ENCODE measurements at regions not wholly inside any gene's neighbourhood (a gene's known extent, or its start where the extent isn't known, plus 50 kb on each side); places are given as distances from the start of the nearest gene placed in this dataset.
"Not testable (repeated sequence)": the region's sequence is repeated elsewhere in the genome, so short reads cannot be mapped to it uniquely, and the experiment has no call there.

GRCh38 chr2:3110994-3111666 lies 266.5 kb downstream of the EIPR1 start:
- no peak for TF ChIP-seq CTCF (IDR thresholded peaks at IDR 0.05; ENCODE audit: insufficient read depth, missing control alignments)
- no peak for DNase-seq (ENCODE audit: insufficient read length, low spot score)
- FAIRE-seq = no peak

DNA sequence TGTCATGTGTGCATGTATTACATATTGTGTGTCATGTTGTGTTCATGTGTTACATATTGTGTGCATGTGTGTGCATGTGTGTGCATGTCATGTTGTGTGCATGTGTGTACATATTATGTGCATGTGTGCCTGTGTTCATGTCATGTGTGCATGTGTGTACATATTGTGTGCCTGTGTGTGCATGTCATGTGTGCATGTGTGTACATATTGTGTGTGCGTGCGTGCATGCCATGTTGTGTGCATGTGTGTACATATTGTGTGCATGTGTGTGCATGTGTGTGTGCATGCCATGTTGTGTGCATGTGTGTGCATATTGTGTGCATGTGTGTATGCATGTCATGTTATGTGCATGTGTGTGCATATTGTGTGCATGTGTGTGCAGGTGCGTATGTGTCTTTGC lies 267.1 kb downstream of the EIPR1 start:
- TF ChIP-seq CTCF (IDR thresholded peaks at IDR 0.05; ENCODE audit: insufficient read depth, missing control alignments) = no peak
- DNase-seq (ENCODE audit: insufficient read length, low spot score) (no peak), FAIRE-seq (no peak)

DNA sequence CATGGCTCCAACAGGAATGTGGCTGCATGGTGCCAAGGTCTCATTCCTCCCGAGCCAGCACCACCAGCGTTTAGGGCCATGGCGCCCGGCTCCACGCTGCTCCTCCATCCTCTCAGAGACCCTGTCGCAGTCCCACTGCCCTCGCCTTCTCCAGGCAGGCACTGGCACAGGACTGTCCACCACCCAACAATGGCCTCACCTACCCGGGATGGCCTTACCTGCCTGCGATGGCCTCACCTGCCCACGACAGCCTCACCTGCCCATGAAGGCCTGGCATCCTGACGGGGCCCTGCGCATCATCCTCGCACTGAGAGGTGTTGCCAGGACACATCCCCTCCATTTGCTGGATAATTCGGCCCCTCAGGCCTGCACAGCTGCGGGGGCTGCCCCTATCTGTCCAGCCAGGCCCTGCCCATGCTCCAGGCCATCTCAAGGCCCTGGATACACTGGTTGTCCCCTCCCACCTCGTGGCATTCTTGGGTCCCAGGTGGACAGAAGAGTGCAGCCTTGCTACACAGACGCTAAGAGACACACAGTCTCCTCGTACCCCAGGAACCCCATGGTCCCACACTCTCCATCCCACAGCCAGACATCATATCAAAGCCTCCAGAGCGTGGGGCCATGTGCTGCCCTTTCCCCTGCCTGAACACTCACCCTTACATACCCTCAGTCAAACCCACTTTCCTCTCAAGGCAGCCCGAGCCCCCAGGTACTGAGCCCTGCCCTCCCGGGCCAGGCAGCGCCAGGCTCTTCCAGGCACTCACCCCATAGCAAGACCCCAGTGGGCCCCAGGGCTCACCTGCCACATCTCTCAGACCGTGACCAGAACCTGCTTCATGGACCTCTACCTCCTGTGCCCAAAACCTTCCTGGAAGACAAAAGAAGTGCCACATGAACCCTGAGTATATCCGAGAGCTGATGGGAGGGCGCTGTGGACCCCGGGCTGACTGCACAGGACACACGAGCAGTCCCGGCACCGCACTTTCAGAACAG lies 268.6 kb downstream of the EIPR1 start:
- FAIRE-seq (no peak), DNase-seq (ENCODE audit: insufficient read length, low spot score) (no peak)
- TF ChIP-seq CTCF (IDR thresholded peaks at IDR 0.05; ENCODE audit: insufficient read depth, missing control alignments) = no peak

DNA sequence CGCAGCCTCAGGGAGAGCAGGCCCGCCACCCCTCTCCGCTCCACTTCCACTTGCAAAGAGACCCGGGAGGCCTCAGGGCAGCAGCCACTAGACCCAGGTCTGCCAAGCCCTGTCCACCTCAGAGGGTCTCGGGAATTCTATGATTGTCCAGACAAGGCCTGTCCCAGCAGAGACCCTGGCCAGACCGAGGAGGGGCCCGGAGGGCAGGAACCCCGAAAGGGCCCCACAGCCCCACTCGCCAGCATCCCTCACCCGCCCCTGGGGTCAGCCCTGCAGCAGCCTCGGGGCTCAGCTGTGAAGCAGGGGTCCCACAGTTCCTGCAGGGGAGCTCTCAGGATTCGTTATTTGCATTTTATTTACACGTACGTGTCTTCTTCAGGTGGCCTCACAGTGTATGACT lies 269.5 kb downstream of the EIPR1 start:
- no peak for TF ChIP-seq CTCF (IDR thresholded peaks at IDR 0.05; ENCODE audit: insufficient read depth, missing control alignments)
- DNase-seq (ENCODE audit: insufficient read length, low spot score) (no peak), FAIRE-seq (no peak)

- DNase-seq (ENCODE audit: insufficient read length, low spot score) = no peak
Observed at GRCh38 chr2:3107567-3107966, 270.1 kb downstream of the EIPR1 start.

GRCh38 chr2:3105814-3106569 lies 271.6 kb downstream of the EIPR1 start:
- FAIRE-seq (no peak), DNase-seq (ENCODE audit: insufficient read length, low spot score) (no peak)
- TF ChIP-seq CTCF (IDR thresholded peaks at IDR 0.05; ENCODE audit: insufficient read depth, missing control alignments) = no peak

More at GRCh38 chr2:3107567-3107966, 270.1 kb downstream of the EIPR1 start:
- no peak for FAIRE-seq
- TF ChIP-seq CTCF (IDR thresholded peaks at IDR 0.05; ENCODE audit: insufficient read depth, missing control alignments) = no peak

DNA sequence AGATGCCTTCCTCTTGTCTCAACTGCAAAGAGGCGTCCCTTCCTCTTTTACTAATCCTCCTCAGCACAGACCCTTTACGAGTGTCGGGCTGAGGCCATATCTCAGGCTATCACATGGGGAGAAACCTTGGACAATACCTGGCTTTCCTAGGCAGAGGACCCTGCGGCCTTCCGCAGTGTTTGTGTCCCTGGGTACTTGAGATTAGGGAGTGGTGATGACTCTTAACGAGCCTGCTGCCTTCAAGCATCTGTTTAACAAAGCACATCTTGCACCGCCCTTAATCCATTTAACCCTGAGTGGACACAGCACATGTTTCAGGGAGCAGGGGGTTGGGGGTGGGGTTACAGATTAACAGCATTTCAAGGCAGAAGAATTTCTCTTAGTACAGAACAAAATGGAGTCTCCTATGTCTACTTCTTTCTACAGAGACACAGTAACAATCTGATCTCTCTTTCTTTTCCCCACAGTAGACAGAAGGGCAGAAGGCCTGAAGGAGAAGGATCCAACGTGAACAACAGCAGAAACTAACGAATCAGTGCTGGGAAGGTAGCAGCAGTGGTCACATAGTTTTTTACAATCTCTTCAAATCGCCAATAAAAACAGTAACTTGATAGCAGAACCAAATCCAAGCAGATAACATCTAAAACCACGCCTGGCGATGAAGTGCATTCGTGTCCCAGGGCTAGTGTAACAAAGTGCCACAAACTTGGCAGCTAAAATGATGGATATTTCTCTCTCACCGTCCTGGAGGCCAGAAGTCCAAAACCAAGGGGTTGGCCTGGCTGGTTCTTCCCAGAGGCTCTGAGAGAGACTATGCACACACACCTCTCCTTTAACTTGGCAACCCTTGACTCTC lies 272.4 kb downstream of the EIPR1 start:
- not testable (repeated sequence) for FAIRE-seq; DNase-seq (ENCODE audit: insufficient read length, low spot score)

Data from D721Med (cell line).